KBM-7 (cell line): ENCODE measurements at regions not wholly inside any gene's neighbourhood (a gene's known extent, or its start where the extent isn't known, plus 50 kb on each side); places are given as distances from the start of the nearest gene placed in this dataset.
"Not testable (repeated sequence)": the region's sequence is repeated elsewhere in the genome, so short reads cannot be mapped to it uniquely, and the experiment has no call there.

ENCODE experiments used
- DNase-seq: peaks from one replicate; pipeline ENCODE4 v3.0.0-alpha.2; 2015
- in situ Hi-C: fragments of 300-500 bp; cut with MboI; formaldehyde crosslinking; loops from 2 replicates; pipeline ENCODE4 v1.14.3; 2020; ENCODE audit warnings: low sequenced_read_pairs, low pct_unique_long_range_greater_than_20kb, mixed read lengths

DNA sequence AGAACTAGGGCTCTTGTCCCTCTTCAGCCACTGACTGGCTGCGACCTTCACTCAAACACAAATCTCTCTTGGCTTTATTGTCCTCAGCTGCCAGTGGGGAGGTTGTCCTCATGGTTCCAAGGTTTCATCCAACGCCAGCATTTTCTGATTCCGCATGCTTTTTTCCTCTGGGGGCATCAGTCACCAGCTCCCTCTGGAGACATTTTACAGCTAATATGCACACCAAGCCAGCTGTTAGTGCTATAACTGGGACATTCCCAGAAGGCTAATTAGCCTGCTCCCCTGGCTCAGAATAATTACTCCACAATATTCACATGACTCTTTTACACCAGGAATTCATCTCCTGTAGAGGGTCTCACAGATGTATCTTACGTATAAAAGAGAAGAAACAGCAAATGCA, 193.6 kb upstream of the ANKRD55 start:
- no peak for DNase-seq
- in situ Hi-C loops: no loop called here

- in situ Hi-C loops: no loop called here
- no peak for DNase-seq
Measured at GRCh38 chr5:56422076-56422762, 189.1 kb upstream of the ANKRD55 start.

GRCh38 chr5:56421246-56422075, 188.3 kb upstream of the ANKRD55 start:
- no peak for DNase-seq
- in situ Hi-C loops: no loop called here

GRCh38 chr5:56420323-56420722, 187.2 kb upstream of the ANKRD55 start:
- in situ Hi-C loops: no loop called here

DNA sequence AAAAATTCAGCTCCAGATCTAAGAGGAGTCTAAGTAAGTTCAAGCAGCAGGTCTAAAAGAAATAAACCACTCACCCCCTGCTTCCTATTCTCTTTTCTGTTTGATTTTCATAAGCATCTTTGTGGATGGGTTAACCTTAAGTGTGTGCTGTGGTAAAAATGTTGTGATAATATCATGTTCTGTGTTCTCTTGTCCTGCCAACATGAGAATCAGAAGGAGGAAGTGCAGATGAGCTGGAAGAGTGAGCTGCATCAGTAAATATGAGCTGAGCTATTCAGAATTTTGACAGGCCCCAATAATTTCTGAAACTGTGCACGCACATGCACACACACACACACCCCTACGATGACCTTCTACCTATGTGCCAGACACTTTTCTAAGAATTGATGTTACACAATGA, 186.5 kb upstream of the ANKRD55 start:
- in situ Hi-C loops: no loop called here
- DNase-seq: no peak

More at GRCh38 chr5:56420323-56420722, 187.2 kb upstream of the ANKRD55 start:
- DNase-seq: no peak

DNA sequence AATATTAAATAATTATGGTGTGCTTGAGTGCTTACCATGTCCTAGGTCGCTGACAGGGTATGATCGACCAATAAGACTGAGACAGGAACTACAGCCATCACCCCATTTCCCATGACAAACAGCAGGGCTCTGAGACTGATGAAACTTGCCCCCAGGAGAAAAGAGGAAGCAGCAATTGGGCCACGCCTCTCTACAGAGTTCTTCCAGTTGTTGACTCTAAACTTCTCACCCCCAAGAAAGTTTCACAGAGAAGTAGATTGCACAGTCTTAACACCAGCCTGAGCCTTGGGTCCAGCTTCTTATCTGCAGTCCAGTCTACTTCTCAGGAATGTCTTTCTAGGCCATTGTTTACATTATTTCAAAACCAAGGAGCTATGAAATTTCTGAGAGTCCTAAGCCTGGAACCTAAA, 182.2 kb upstream of the ANKRD55 start:
- in situ Hi-C loops: no loop called here
- DNase-seq: peak; percentile 87

GRCh38 chr5:56414066-56414465, 180.9 kb upstream of the ANKRD55 start:
- DNase-seq: peak; percentile 59
- in situ Hi-C loops: no loop called here

DNA sequence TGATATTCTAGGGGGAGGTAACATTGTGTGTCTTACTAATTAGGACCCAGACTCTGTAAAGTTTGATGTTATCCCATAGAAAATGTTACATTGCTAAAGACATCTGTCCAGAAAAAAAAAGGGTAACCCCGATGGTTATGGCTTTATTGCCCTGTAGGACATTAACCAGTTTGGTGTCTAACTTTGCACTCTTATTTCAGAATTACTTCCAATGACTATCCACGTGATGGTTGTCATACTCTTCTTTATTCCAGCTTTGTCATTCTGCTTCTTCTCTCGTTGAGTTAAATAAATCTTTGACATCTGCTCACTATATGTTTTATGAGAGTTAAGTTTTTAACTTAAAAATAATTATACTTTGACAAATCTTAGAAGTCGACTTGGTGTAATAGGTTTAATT, 180.4 kb upstream of the ANKRD55 start:
- in situ Hi-C loops: no loop called here
- no peak for DNase-seq

GRCh38 chr5:56412601-56413379, 179.7 kb upstream of the ANKRD55 start:
- no peak for DNase-seq
- in situ Hi-C loops: no loop called here

DNA sequence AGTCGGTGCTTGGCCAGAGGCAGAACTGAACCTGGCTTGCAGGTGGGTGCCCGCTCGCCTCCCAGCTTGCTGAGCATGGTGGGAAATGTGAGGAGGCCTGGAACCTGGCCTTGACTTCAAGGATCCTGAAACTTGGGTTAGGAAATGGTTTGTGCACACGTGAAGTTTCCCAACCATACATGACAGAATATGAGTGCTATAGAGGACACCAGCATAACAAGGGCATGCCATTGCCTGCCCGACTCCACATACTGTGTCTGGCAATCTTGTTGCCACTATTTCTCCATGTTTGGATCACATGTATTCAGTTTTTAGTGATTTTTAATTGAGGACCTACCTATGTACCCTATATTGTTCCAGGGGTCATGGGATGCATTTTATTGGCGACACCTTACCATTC, 177.6 kb upstream of the ANKRD55 start:
- in situ Hi-C loops: no loop called here
- no peak for DNase-seq

DNA sequence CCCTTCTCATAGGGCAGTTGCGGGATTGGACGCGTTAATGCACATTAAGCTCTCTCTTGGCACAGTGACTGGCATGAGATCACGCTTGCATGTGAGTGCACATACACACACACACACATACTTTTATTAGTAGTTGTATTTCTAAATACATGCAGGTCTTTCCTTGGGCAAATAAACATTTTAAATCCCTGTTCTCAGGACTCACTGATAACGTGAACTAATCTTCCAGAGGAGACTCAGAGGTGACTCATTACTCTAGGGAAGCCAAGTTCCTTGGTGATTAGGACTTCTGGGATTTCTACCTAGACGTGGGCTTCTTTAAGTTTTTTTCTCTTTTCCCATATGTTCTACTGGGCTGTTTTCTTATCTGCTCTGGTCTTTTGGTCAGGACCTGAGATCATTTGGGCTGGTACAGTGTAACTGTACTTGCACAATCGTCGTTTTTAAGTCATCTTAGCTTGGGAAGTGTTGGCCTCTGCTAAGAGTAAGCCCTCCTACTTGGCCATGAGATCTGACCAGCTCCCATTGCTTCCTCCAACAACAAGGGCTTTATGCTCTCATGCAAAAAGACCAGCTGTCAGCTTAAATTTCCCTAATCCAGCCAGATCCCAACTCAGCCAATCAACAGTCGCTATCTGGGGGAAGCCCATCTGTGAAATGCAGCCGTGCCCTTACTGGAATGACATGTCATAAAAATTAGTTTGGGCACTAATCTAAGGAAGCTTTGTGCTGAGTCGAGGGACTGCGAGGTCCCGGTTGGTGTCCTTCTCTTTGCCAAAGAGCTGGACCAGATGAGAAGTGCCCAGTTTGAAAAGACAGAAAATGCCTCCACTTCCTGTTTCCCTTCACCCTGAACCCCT, 176.4 kb upstream of the ANKRD55 start:
- DNase-seq: no peak
- in situ Hi-C loops: no loop called here

DNA sequence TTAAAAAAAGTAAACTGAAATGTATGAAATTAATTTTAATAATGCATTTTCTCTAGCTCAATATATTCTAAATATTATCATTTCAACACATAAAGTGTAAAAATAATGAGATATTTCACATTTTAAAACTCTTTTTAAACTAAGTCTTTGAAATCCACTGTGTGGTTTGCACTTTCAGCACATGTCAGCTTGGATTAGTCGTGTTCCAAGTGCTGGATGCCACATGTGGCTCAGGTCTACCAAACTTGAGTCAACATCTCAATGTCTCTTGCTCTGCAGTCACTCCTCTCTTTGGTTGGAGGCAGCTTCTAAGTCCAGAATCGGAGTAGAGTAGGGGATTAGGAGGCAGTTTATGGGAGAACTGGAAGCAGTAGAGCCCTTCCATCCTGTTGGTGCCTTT, 173.7 kb upstream of the ANKRD55 start:
- DNase-seq: no peak
- in situ Hi-C loops: no loop called here

DNA sequence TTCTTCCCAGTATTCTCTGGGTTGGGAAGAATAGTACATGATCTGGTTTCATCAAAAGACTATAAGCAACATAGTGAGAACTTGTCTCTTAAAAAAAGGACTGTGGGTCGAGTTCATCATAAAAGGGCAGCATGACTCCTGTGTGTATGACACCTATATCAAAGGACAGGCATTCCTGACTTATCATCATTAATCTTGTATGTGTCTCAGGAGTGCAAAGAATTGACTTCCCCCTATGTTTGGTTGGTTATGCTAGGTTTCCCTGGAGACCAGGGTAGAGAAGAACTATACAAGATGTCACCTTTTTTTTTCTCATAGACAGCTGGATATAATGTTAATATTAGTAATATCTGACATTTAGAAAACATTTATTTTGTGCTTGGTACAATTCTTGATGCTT, 173.1 kb upstream of the ANKRD55 start:
- no peak for DNase-seq
- in situ Hi-C loops: no loop called here

DNA sequence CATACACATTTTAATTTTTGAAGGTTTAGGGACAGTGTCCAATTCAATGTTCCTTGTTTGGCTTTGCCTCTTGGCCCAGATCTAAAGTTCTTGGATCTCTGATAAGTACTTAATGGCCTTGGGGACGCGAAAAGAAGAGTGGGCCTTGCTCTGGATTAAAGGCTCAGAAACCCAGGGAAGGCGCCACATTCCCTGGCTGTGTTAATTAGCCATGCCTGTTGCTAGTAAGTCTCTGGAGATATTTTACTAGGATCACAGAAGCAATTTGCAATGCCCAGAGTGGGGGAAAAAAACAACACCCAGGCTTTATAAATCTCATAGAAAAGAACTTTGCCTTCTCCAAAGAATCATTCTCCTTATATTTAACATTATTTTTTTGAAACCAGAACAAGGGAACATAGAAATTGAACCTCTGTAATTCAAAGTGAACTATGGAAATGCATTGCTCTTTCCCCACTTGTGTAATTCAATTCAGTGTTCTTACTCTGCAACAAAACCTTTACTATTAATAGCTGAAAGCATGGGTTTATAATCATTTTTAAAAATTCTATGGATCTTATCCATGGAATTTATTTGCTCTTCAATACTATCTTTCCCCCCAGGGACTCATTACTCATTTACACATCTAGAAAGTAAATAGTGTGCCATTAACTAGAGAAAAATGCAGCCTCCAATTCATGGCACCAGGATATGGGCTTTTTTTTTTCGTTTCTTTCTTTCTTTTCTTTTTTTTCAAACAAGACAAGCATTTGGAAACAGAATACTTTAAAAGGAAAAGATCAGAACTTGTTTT, 172.2 kb upstream of the ANKRD55 start:
- in situ Hi-C loops: no loop called here
- no peak for DNase-seq

DNA sequence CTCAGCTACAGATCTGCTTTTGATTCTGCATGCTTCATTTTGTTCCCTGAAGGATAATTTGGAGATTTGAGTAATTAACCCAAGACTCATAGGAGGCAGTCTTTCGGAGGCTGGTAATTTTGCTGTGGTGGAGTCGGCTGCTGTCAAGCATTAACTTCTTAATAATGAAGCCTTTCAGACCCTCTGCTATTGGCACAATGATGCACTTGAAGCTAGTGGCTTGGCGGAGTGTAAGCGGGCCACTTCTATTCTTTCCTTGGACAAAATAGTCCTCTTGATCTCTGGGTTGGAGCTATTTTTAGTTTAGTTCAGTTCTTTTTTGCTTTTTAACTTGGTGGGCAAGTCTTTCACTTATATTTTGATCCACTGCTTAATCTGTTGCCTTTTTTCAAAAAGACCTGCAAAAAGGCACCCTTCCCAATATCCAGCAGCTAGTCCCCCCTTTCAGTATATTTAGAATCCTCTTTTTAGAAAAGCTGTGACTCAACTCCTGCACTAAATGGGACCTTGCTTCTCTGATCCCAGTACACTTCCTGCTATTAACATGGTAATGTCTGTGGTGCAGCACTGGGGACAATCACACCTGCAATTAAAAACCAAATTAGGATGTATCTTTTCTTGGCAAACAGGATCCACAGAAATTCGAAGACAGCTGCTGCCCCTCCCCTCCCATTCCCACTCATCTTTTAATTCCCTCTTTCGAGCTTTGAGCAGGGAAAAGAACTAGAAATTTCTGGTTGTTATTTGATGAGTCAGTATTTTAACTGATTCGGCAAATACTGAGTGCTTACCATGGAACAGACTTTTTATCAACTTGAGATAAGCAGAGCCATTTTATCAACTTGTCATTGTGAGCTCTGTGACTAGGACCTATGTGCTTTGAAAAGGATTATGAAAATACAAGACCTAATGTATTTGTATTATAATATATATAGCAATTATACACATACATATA, 169.4 kb upstream of the ANKRD55 start:
- no peak for DNase-seq
- in situ Hi-C loops: no loop called here

DNA sequence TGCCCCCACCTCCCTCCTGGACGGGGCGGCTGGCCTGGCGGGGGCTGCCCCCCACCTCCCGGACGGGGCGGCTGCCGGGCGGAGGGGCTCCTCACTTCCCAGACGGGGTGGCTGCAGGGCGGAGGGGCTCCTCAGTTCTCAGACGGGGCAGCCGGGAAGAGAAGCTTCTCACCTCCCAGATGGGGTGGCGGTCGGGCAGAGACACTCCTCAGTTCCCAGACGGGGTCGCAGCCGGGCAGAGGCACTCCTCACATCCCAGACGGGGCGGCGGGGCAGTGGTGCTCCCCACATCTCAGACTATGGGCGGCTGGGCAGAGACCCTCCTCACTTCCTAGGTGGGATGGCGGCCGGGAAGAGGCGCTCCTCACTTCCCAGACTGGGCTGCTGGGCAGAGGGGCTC, 164.7 kb upstream of the ANKRD55 start:
- in situ Hi-C loops, DNase-seq: not testable (repeated sequence)

- in situ Hi-C loops: no loop called here
Measured at GRCh38 chr5:56396634-56397033, 163.5 kb upstream of the ANKRD55 start.

More at GRCh38 chr5:56396634-56397033, 163.5 kb upstream of the ANKRD55 start:
- no peak for DNase-seq
